DMS79 (cell line): ENCODE measurements at regions not wholly inside any gene's neighbourhood (a gene's known extent, or its start where the extent isn't known, plus 50 kb on each side); places are given as distances from the start of the nearest gene placed in this dataset.
"Not testable (repeated sequence)": the region's sequence is repeated elsewhere in the genome, so short reads cannot be mapped to it uniquely, and the experiment has no call there.

Experiments
- DNase-seq: peaks from one replicate; lab custom pipeline; 2025; lab: John Stamatoyannopoulos, UW

GRCh38 chr2:239882781-239883180, 142.4 kb downstream of the NDUFA10 start:
- no peak for DNase-seq

- DNase-seq = no peak
Measured at GRCh38 chr2:239882331-239882732, 142.8 kb downstream of the NDUFA10 start.

- no peak for DNase-seq
Measured at GRCh38 chr2:239881561-239882320, 143.4 kb downstream of the NDUFA10 start.

DNA sequence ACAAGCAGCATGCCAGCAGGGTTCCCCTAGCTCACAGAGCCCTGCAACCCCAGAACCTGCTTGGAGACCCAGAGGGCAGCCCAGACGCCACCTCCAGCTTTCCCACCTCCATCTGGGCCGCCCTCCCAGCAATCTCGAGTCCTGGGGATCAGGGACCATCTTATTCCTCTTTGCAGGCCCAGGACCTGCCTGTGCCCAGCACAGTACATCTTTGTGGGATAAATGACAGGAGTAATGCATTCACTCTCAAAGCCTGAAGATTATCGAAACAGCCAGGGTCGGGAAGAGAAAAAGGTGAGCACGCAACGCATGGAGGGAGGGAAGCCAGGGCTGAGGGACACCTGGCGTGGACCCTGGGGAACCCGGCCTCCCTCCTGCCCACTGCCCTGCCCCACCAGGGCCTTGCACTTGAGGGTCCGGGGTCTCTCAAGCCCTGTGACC, 144.1 kb downstream of the NDUFA10 start:
- DNase-seq = no peak

- DNase-seq = no peak
Measured at GRCh38 chr2:239880396-239880795, 144.7 kb downstream of the NDUFA10 start.

- no peak for DNase-seq
Measured at GRCh38 chr2:239879423-239880084, 145.6 kb downstream of the NDUFA10 start.

DNA sequence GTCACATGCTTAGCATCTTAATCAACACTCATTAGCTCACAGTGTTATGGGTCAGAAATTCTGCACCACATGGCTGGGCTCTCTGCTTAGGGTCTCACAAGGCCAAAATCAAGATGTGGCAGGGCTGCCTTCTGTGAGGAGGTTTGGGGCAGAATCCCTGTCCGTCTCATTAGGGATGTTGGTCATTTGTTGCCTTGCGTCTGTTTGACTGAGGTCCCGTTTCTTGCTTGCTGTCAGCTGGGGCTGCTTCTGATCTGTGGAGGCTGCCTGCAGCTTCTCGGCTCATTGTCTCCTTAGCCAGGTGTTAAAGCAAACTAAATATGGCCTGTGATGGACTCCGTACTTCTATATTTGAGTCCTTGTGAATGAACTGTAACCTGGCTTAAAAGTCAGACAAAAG, 146.5 kb downstream of the NDUFA10 start:
- DNase-seq = no peak

DNA sequence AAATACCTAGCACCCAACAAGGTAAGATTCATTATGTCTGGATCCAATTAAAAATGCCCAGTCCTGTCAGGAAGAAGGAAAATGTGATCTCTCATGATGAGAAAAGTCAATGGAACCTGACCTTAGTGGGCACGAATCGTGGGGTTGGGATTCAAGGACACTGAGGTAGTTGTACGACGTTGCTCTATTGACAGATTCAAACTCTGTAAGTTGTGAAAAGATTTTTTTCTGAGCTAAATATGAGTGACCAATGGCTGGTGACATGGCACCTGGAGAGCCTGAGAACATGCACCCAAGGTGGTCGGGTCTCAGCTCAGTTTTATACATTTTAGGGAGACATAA, 148.2 kb downstream of the NDUFA10 start:
- DNase-seq = no peak

- no peak for DNase-seq
Measured at GRCh38 chr2:239876271-239876947, 148.7 kb downstream of the NDUFA10 start.

GRCh38 chr2:239874636-239875356, 150.3 kb downstream of the NDUFA10 start:
- no peak for DNase-seq

DNA sequence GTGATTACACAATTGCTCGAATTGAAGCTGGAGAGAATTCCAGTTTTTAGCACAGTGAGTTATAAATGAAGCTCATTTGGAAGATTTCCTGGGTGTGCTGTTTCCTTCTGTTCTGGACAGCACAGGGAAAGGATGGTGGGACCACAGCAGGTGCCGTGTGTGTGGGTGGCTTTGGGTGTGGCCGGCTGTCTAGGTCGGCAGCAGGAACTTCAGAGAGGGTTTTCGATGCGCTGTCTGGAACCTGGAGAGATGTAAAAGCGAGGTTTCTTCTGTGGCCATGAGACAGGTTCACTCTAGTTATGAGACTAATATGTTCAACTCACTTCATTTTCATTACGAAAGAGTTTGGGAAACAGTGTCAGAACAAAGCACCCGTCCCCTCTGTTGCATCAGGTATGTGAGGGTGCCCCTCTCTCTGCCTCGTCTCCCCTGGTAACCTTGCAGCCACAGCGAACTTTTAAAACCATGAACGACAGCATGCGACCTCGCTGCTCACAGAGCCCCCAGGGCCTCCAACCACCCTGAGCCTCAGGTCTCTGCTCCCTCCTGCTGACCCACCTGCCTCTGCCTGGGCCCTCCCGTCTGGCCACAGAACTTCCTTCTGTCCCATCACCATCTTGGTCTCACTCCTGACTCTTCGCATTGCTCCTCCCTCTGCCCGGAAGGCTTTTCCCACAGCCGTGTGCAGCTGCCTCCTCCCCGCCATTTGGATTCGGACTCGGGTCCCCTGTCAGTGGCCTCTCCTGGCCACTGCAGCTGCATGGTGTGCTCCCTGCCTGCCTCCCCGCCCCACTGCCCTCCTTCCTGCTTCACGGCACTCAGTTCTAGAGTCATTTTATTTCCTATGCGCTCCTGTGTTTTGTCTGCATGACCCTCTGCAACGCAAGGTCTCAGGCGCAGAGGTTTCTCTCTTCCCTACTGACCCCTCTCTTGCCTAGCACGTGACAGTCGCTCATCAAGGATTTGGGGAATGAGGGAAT, 151.2 kb downstream of the NDUFA10 start:
- DNase-seq = no peak

GRCh38 chr2:239871481-239872435, 153.4 kb downstream of the NDUFA10 start:
- no peak for DNase-seq

DNA sequence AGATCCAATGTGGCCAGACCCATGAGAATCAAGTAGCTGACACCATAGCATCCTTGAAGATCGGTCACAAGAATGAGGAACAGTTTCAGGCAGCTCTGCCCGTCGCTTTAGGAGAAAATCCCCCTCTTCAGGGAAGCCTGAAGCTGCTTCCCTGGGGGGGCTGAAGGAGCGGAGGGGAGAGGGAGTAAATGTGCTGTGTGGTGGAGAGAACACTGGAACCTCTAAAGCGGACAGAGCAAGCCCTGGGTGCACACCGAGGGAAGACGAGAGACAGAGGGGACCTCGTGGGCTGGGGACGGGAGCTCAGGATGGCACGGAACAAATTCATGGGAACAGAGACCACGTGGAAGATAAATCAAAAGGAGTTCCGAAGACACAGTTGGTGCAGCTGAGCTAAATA, 154.3 kb downstream of the NDUFA10 start:
- no peak for DNase-seq

DNA sequence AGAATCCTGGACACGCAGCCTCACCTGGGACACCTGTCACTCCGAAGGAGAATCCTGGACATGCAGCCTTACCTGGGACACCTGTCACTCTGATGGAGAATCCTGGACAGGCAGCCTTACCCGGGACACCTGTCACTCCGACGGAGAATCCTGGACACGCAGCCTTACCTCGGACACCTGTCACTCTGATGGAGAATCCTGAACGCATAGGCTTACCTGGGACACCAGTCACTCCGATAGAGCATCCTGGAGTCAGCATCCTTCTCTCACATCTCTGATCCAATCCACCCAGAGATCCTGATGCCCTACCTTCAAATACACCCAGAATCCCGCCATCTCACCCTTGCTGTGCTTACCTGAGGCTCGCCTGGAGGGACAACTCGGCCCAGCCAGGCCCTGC, 154.9 kb downstream of the NDUFA10 start:
- no peak for DNase-seq

DNA sequence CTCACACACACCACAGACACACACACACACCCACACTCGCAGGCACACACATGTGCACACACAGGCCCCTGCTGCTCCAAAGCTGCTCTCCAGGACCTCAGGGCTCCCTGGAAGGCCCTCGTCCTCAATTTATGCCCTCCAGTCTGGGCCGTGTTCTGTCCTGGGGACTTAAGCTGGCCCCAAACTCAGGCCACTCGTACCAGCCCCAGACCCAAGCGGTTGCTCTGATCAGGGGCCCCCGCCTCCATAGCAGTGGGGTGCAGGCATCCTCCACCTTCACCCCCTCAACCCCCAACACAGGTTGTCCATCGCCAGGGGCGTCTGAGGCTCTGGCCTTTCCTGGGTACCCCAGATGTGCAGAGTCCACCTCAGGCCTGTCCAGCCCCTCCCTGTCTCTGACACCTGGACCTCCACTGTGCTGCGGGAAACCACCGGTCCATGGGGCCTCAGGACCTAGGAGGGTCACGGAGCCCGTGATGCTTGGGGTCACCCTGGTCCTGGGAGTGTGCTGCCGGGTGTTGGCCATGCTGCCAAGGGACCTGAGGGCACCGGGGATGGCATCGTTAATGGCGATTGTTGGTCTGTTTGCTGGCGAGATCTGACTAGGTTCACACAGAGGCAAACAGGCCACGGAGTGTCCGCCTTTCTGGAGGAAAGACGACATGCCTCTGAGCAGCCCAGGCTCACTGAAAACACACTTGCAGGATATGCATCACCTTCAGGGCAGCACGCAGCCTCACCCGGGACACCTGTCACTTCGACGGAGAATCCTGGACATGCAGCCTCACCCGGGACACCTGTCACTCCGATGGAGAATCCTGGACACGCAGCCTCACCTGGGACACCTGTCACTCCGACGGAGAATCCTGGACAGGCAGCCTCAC, 155.6 kb downstream of the NDUFA10 start:
- no peak for DNase-seq

DNA sequence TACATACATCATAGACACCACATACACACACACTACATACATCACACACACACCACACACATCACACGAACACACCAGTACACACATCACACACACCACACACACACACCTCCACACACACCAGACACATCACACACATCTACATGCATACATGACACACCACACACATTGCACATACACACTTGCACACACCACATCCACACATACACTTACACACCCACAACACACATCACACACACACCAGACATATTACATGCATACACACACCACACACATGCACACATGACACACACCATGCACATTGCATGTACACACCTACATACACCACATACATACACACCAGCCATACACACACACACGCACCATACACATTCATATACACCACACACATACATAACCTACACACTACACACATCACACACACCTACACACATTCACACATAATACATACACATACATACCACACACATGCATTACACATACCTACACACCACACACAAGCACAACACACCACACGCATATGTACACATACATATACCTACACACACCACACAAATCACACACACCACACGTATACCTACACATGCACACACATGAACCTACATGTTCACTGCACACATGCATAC, 156.5 kb downstream of the NDUFA10 start:
- DNase-seq = no peak

- no peak for DNase-seq
Measured at GRCh38 chr2:239866778-239867177, 158.4 kb downstream of the NDUFA10 start.

DNA sequence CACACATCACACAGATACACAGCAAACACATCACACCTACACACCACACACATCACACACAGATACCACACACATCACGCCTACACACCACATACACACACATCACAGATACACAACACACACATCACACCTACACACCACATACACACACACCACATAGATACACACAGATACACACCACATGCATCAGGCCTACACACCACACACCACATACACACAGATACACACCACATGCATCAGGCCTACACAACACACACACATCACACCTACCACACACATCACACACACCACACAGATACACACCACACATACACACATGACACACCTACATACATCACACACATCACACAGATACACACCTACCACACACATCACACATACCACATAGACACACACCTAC, 158.8 kb downstream of the NDUFA10 start:
- no peak for DNase-seq

DNA sequence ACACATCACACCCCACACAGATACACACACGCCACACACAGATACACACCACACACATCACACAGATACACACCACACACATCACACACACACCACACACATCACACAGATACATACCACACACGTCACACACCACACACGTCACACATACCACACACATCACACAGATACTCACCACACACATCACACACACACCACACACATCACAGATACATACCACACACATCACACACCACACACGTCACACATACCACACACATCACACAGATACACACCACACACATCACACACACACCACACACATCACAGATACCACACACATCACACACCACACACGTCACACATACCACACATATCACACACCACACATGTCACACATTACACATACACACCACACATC, 159.3 kb downstream of the NDUFA10 start:
- DNase-seq = not testable (repeated sequence)
